HFF-Myc (cell line): ENCODE measurements at regions not wholly inside any gene's neighbourhood (a gene's known extent, or its start where the extent isn't known, plus 50 kb on each side); places are given as distances from the start of the nearest gene placed in this dataset.

Source experiments
- DNase-seq: peaks from one replicate; pipeline ENCODE4 v3.0.0-alpha.2; 2011; ENCODE audit warnings: low read depth; ENCODE audit errors: extremely low read depth
- H3K4me3 ChIP-seq: replicated peaks from 2 replicates; pipeline ENCODE4 v1.5.1; 2011; ENCODE audit warnings: low read depth, mild to moderate bottlenecking, control low read depth, low read length
- TF ChIP-seq, protein P1 (sequence below): IDR thresholded peaks from 2 replicates; pipeline ENCODE4 v1.5.1; 2012; ENCODE audit warnings: mild to moderate bottlenecking, low read depth, low read length, control low read depth; ENCODE audit errors: missing control alignments

DNA sequence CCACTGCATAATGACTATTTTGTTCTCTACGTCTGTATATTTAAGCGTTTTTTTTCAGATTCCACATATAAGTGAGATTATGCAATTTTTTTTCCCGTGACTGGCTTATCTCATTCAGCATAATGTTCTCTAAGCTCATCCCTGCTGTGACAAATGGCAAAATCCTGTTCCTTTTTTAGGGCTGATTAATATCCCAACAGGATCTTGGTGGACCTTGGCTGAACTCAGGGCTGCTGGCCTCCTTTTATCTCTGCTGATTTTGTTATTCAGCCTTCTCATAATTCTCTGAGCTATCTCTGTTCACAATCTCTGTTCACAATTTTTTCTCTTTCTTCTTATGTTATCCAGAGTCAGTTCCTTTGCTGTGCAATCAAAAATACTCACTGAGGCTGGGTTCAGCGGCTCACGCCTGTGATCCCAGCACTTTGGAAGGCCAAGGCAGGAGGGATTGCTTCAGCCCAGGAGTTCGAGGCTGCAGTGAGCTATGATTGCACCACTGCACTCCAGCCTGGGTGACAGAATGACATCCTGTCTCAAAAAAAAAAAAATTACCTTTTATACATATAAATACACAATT, 1035.9 kb upstream of the AUTS2 start:
- TF ChIP-seq, protein P1, sequence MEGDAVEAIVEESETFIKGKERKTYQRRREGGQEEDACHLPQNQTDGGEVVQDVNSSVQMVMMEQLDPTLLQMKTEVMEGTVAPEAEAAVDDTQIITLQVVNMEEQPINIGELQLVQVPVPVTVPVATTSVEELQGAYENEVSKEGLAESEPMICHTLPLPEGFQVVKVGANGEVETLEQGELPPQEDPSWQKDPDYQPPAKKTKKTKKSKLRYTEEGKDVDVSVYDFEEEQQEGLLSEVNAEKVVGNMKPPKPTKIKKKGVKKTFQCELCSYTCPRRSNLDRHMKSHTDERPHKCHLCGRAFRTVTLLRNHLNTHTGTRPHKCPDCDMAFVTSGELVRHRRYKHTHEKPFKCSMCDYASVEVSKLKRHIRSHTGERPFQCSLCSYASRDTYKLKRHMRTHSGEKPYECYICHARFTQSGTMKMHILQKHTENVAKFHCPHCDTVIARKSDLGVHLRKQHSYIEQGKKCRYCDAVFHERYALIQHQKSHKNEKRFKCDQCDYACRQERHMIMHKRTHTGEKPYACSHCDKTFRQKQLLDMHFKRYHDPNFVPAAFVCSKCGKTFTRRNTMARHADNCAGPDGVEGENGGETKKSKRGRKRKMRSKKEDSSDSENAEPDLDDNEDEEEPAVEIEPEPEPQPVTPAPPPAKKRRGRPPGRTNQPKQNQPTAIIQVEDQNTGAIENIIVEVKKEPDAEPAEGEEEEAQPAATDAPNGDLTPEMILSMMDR = no peak
- H3K4me3 ChIP-seq = no peak overlapping the region
- no peak for DNase-seq

DNA sequence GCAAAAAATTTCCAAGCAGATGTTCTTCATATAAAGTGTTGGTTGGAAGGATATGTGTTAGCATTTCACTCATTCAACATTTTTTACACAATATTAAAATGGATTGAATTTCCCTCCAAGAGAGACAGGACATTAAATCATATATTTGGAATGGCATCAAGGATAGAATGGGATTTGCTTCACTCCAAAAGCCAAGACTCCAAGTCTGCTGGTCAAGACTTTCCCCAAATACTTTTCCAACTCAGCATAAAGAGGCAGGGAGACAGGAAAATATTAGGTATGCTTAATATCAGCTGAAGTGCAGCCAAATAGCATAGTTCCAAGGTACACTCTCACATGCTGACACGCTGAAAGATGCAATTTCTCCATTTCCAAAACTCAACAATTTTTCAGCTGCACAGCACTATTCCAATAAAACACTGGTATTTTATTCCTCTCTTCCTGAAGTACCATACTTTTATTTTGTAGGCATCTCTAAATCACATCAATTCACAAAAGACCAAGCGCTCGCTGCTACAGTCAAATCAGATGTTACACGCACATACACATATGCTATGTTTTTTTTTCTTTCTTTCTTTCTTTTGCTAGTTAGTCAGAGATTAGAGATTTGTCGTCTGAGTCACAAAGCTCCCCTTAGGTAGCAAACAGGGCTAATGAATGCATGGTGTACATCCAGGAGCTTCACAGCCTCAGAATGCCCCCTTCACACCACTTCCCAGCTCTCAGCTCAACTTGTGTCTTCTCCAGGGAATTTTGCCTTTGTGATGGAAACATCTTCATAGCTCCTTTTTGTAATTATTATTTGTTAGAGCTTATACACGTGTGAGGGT, 1033.8 kb upstream of the AUTS2 start:
- TF ChIP-seq, protein P1 = no peak
- no peak overlapping the region for H3K4me3 ChIP-seq
- no peak for DNase-seq

DNA sequence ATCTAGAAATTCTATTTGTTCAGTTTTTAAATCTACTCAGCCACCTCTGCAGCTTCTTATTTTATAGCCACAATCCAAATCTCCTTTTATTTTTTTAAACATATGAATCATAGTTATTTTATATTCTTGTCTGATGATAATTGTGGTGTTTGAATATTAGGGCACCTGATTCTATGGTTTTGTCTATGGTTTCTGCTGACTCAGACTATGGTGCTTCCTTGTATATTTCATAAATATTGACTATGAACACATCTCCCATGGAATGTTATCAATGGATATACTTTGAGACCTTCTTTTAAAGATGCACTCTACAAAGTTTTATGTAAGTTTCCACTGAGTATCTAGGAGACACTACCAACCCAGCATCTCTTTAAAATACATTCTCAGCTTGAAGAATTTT, 1027.0 kb upstream of the AUTS2 start:
- H3K4me3 ChIP-seq = no peak overlapping the region
- TF ChIP-seq, protein P1 = no peak
- no peak for DNase-seq

DNA sequence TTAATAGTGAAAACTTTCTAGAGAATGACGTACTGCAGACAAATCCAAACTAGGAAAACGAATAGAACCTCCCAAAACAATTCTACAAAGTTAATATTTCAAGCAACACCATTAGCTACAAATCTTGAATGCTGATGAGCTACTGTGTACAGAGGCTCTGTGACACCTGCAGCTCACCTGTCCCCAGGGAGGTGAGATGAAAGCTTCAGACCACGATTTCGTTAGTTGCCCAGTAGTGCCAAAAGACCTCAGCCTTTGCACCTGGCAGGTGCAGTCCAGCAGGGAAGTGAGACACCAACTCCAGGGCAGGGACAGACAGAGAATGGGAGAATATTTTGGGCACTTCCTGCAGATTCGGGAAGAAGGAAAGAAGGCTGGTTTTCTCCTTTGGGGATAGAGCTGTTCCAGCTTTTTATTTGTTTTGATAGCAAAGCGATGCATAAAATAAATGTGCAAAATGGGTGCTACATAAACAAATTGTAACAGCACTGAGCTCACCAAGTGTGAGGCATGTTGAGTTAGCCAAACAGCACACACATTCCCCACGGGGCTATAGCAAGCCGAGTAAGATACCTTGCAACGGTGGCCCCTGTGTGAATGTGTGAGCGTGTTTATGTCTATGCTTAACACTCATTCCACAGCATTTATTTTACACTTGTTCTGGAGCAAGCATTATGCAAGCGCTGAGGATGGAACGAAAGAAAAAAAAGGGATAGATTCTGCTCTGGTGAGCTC, 1024.8 kb upstream of the AUTS2 start:
- TF ChIP-seq, protein P1 = no peak
- DNase-seq = no peak
- H3K4me3 ChIP-seq = no peak overlapping the region

DNA sequence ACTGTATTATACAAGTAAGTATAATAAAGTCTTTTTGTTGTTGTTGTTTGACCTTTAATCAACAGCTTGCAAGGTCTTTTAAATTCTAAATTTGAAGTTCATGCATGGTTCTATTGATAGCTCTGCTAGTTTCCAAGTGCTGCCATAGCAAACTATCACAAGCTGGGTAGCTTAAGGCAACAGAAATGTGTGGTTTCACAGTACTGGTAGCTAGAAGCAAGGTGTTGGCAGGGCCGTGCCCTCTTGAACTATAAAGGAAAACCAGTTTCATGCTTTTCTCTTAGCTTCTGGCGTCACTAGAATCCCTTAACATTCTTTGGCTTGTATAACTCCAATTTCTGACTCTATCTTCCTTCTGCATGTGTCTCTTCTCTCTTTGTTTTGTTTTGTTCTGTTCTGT, 1021.9 kb upstream of the AUTS2 start:
- TF ChIP-seq, protein P1 = no peak
- no peak for DNase-seq
- no peak overlapping the region for H3K4me3 ChIP-seq

DNA sequence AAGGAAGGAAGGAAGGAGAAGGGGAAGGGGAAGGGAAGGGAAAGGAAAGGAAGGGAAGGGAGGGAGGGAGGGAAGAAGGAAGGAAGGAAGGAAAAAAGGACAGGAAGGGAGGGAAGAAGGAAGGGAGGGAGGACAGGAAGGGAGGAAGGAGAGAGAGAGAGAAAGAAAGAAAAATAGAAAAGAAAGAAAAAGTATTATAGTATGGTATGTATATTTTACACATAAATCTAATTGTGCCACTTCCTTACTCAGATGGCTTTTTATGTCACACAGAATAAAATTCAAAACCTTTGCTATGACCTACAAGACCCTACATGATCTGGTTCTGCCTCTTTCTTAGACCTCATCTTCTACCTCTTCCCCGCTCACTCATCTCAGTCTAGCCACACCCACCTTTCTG, 1016.9 kb upstream of the AUTS2 start:
- H3K4me3 ChIP-seq = no peak overlapping the region
- TF ChIP-seq, protein P1 = no peak
- no peak for DNase-seq
